Adrenal gland (tissue), 9 donors: ENCODE measurements at regions not wholly inside any gene's neighbourhood (a gene's known extent, or its start where the extent isn't known, plus 50 kb on each side); places are given as distances from the start of the nearest gene placed in this dataset.

ENCODE experiments used
- DNase-seq, 7 donors: peaks; one replicate each; pipeline ENCODE4 v3.0.0-alpha.2; 2019 to 2020
- H3K27ac ChIP-seq, 5 donors: fragments of 200-600 bp; sonication (generic) in 4 of 5; 1 replicate in 3 of 5; 2 replicates in 2 of 5; pipeline versions ENCODE4 v1.5.1 to v1.8.0; 2016 to 2020; ENCODE audit warnings: mild to moderate bottlenecking in 1 of 5
- H3K27me3 ChIP-seq: fragments of 200-600 bp; 2 replicates; pipeline ENCODE4 v1.8.0; 2021
- H3K36me3 ChIP-seq, 2 donors: fragments of 200-600 bp; replicated peaks in 1 of 2; 1 replicate in 1 of 2; 2 replicates in 1 of 2; pipeline versions ENCODE4 v1.5.1 to v1.8.0; 2018 to 2022
- H3K4me1 ChIP-seq, 2 donors: fragments of 200-600 bp; replicated peaks in 1 of 2; 1 replicate in 1 of 2; 2 replicates in 1 of 2; pipeline versions ENCODE4 v1.5.1 to v1.8.0; 2018 to 2021
- H3K4me3 ChIP-seq, 4 donors: fragments of 200-600 bp; sonication (generic) in 3 of 4; one replicate each; pipeline ENCODE4 v1.5.1; 2016 to 2018
- H3K9me3 ChIP-seq, 3 donors: fragments of 200-600 bp; sonication (generic) in 1 of 3; replicated peaks in 1 of 3; 1 replicate in 2 of 3; 2 replicates in 1 of 3; pipeline versions ENCODE4 v1.5.1 to v1.8.0; 2016 to 2021
- CTCF ChIP-seq, 6 experiments: fragments of 450-650 bp in 4 of 6; fragments of 200-600 bp in 2 of 6; sonication (generic) in 1 of 6; IDR thresholded peaks; 1 replicate in 5 of 6; 2 replicates in 1 of 6; pipeline versions ENCODE4 v1.5.1 to v1.8.0; 2016 to 2021; ENCODE audit warnings: antibody characterized with exemption in 6 of 6, mild to moderate bottlenecking in 2 of 6, moderate library complexity in 1 of 6
- POLR2A ChIP-seq, 2 donors: fragments of 450-650 bp; IDR thresholded peaks; one replicate each; pipeline ENCODE4 v1.6.1; 2017; ENCODE audit warnings: antibody characterized with exemption in 2 of 2, mild to moderate bottlenecking in 2 of 2, moderate library complexity in 1 of 2
- WGBS, 4 donors: extraction: QIAGEN DNeasy Blood & Tissue Kit in 2 of 4; methylation state at CpG; one replicate each; pipeline versions ENCODE4 v1.1.5 to v1.1.7; 2013 to 2017; 5-methylcytosine and 5-hydroxymethylcytosine counted together
- intact Hi-C, 2 donors: fragments of 100-400 bp; cut with DNase I; formaldehyde crosslinking; loops; one replicate each; pipeline versions ENCODE4 v1.14.1 to v1.15.0; 2022 to 2023
- donor health status: healthy with polysubstance abuse.
- donor health status: Bipolar disorder and iron deficiency.
- donor health status: DM: yes; HTN: yes; CAD: no.
- donor health status: DM: no; HTN: no; CAD: no.
- donor health status: DM: no; HTN: no; CAD: no.

- H3K4me3 ChIP-seq = no peak overlapping the region
- H3K27ac ChIP-seq = no peak overlapping the region
- TF ChIP-seq CTCF (IDR thresholded peaks at IDR 0.05) = no peak
- no peak for TF ChIP-seq POLR2A (IDR thresholded peaks at IDR 0.05)
- H3K36me3 ChIP-seq = no peaks in the 10 kb centered on the region
- H3K9me3 ChIP-seq = no peaks in the 10 kb centered on the region
- peaks cover 6% of the 10 kb centered on the region for H3K27me3 ChIP-seq
- no peaks in the 10 kb centered on the region for H3K4me1 ChIP-seq
- no peak for DNase-seq
- 51 to 54% (median 51%) methylated on average over 2 of the region's 2 CpGs for WGBS, 4 donors
- intact Hi-C loops = no loop called here
Observed at GRCh38 chr10:117429643-117430265, 54.5 kb upstream of the PDZD8 start.

GRCh38 chr10:117427356-117427755, 52.1 kb upstream of the PDZD8 start:
- H3K27me3 ChIP-seq = no peaks in the 10 kb centered on the region
- TF ChIP-seq POLR2A (IDR thresholded peaks at IDR 0.05) (no peak), CTCF (IDR thresholded peaks at IDR 0.05) (no peak)
- no peak overlapping the region for H3K27ac ChIP-seq
- H3K36me3 ChIP-seq = no peaks in the 10 kb centered on the region
- DNase-seq = no peak
- 63 to 82% (median 71%) methylated on average over 4 of the region's 4 CpGs for WGBS, 4 donors
- H3K9me3 ChIP-seq = no peaks in the 10 kb centered on the region
- H3K4me3 ChIP-seq = no peak overlapping the region
- H3K4me1 ChIP-seq = no peaks in the 10 kb centered on the region
- intact Hi-C loops = no loop called here

- DNase-seq = no peak
- Histone ChIP-seq H3K4me3 (no peak overlapping the region), H3K4me1 (no peaks in the 10 kb centered on the region), H3K9me3 (no peaks in the 10 kb centered on the region), H3K27ac (no peak overlapping the region), H3K27me3 (no peaks in the 10 kb centered on the region), H3K36me3 (no peaks in the 10 kb centered on the region)
- WGBS, 4 donors = 82 to 85% (median 83%) methylated on average over 5 of the region's 5 CpGs
- TF ChIP-seq POLR2A (IDR thresholded peaks at IDR 0.05) (no peak), CTCF (IDR thresholded peaks at IDR 0.05) (no peak)
- intact Hi-C loops = no loop called here
Observed at GRCh38 chr10:117425974-117426566, 50.8 kb upstream of the PDZD8 start.

- H3K27ac ChIP-seq = no peak overlapping the region
- H3K9me3 ChIP-seq = no peaks in the 10 kb centered on the region
- no peaks in the 10 kb centered on the region for H3K4me1 ChIP-seq
- H3K27me3 ChIP-seq = no peaks in the 10 kb centered on the region
- no peaks in the 10 kb centered on the region for H3K36me3 ChIP-seq
- DNase-seq = no peak
- TF ChIP-seq POLR2A (IDR thresholded peaks at IDR 0.05) = no peak
- TF ChIP-seq CTCF (IDR thresholded peaks at IDR 0.05) = no peak
- intact Hi-C loops = no loop called here
- H3K4me3 ChIP-seq = no peak overlapping the region
- WGBS, 4 donors = 86 to 95% (median 90%) methylated on average over 13 of the region's 13 CpGs
Observed at GRCh38 chr10:117424883-117425649, 49.8 kb upstream of the PDZD8 start.
